ENCODE measurements at regions not wholly inside any gene's neighbourhood (a gene's known extent, or its start where the extent isn't known, plus 50 kb on each side); places are given as distances from the start of the nearest gene placed in this dataset.
"Not testable (repeated sequence)": the region's sequence is repeated elsewhere in the genome, so short reads cannot be mapped to it uniquely, and the experiment has no call there.

GRCh38 chr5:1997640-1998347, 115.1 kb upstream of the IRX4 start:
- H3K4me3 ChIP-seq (replicated peaks; ENCODE audit: low read depth, low read length): no peak overlapping the region
- TF ChIP-seq, protein P1, sequence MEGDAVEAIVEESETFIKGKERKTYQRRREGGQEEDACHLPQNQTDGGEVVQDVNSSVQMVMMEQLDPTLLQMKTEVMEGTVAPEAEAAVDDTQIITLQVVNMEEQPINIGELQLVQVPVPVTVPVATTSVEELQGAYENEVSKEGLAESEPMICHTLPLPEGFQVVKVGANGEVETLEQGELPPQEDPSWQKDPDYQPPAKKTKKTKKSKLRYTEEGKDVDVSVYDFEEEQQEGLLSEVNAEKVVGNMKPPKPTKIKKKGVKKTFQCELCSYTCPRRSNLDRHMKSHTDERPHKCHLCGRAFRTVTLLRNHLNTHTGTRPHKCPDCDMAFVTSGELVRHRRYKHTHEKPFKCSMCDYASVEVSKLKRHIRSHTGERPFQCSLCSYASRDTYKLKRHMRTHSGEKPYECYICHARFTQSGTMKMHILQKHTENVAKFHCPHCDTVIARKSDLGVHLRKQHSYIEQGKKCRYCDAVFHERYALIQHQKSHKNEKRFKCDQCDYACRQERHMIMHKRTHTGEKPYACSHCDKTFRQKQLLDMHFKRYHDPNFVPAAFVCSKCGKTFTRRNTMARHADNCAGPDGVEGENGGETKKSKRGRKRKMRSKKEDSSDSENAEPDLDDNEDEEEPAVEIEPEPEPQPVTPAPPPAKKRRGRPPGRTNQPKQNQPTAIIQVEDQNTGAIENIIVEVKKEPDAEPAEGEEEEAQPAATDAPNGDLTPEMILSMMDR (IDR thresholded peaks at IDR 0.05; ENCODE audit: low read depth, low read length, missing control alignments): no peak
- DNase-seq (ENCODE audit: extremely low read depth, low read depth): no peak

DNA sequence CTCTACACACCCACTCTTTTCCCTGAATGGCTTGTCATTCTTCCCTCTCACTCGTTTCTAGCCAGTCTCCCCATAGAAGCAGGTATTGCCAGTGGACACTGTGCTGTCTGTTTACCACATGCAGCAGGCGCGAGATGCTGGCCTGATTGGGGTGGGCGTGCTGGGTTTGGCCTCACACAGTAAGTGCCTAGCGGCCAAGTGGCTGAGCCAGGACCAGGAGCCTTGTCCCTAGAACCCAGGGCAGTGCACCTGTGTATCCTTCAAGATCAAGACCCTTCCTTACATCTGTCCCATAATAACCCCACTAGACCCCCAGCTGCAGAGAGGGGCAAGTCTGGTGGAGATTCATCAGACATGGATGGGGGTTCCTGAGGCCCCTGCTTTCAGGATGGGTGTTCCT, 112.8 kb upstream of the IRX4 start:
- no peak overlapping the region for H3K4me3 ChIP-seq (replicated peaks; ENCODE audit: low read depth, low read length)
- TF ChIP-seq, protein P1 (IDR thresholded peaks at IDR 0.05; ENCODE audit: low read depth, low read length, missing control alignments): no peak
- no peak for DNase-seq (ENCODE audit: extremely low read depth, low read depth)

DNA sequence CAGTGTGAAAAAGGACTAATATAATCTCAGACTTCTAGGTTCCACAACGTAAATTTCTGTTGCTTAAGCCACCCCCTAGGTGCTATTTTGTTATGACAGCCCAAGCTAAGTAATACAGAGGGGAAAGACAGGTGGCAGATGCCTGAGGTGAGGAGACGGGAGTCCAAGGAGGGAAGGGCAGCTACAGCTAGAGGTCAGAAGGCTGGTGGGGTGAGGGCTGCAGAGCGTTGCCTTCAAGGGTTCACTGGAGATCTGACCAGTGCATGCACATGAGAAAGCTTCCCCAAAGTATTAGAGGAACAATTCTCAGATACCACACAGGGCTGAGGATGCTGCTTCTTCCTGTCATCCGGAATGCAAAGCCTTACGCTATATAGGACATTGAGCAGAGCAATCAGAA, 104.7 kb upstream of the IRX4 start:
- TF ChIP-seq, protein P1 (IDR thresholded peaks at IDR 0.05; ENCODE audit: low read depth, low read length, missing control alignments): no peak
- DNase-seq (ENCODE audit: extremely low read depth, low read depth): no peak
- no peak overlapping the region for H3K4me3 ChIP-seq (replicated peaks; ENCODE audit: low read depth, low read length)

GRCh38 chr5:1985781-1986180, 103.1 kb upstream of the IRX4 start:
- no peak overlapping the region for H3K4me3 ChIP-seq (replicated peaks; ENCODE audit: low read depth, low read length)
- TF ChIP-seq, protein P1 (IDR thresholded peaks at IDR 0.05; ENCODE audit: low read depth, low read length, missing control alignments): no peak
- DNase-seq (ENCODE audit: extremely low read depth, low read depth): no peak

GRCh38 chr5:1983919-1984695, 101.4 kb upstream of the IRX4 start:
- TF ChIP-seq, protein P1 (IDR thresholded peaks at IDR 0.05; ENCODE audit: low read depth, low read length, missing control alignments): no peak
- H3K4me3 ChIP-seq (replicated peaks; ENCODE audit: low read depth, low read length): no peak overlapping the region
- no peak for DNase-seq (ENCODE audit: extremely low read depth, low read depth)

DNA sequence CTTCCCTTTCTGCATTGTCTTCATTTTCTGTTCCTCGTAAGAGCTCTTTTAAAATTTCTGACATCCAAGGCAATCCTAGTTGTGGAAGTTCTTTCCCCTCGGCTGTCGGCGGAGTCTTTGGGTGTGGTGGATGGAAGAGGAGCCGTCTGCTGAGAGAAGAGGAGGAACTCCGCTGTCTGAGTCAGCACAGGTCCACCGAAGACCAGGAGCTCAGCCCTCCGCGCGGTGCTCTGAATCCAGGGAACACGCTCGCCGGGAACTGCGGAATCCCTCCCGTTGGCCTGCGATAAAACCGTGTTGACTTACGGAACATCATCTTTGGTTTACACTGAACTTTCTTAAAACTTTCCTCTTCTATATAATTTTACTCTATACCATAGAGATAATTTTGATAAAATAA, 100.7 kb upstream of the IRX4 start:
- TF ChIP-seq, protein P1 (IDR thresholded peaks at IDR 0.05; ENCODE audit: low read depth, low read length, missing control alignments): no peak
- DNase-seq (ENCODE audit: extremely low read depth, low read depth): no peak
- no peak overlapping the region for H3K4me3 ChIP-seq (replicated peaks; ENCODE audit: low read depth, low read length)

- DNase-seq (ENCODE audit: extremely low read depth, low read depth); H3K4me3 ChIP-seq (replicated peaks; ENCODE audit: low read depth, low read length): not testable (repeated sequence)
Observed at GRCh38 chr5:1982561-1982960, 99.8 kb upstream of the IRX4 start.
